Aorta (tissue), 5 donors: ENCODE measurements at regions not wholly inside any gene's neighbourhood (a gene's known extent, or its start where the extent isn't known, plus 50 kb on each side); places are given as distances from the start of the nearest gene placed in this dataset.

ENCODE experiments used
- ATAC-seq: fragments of 200-7000 bp; cut with Tn5 transposase; one replicate; pipeline ENCODE4 v1.9.1; 2022; ENCODE audit warnings: moderate library complexity; ENCODE audit not compliant: low FRiP score
- DNase-seq, 2 donors: peaks; one replicate each; pipeline ENCODE4 v3.0.0-alpha.2; 2020
- H3K27ac ChIP-seq, 2 donors: one replicate each; pipeline ENCODE4 v1.5.1; 2013; ENCODE audit warnings: low read length in 2 of 2, mild to moderate bottlenecking in 2 of 2, moderate library complexity in 2 of 2, control low read depth in 1 of 2, inconsistent platforms in 1 of 2, low read depth in 1 of 2
- H3K27me3 ChIP-seq, 2 donors: one replicate each; pipeline ENCODE4 v1.6.1; 2013; ENCODE audit warnings: control low read depth in 1 of 2, low read length in 1 of 2, mild to moderate bottlenecking in 1 of 2, moderate library complexity in 1 of 2; ENCODE audit not compliant: insufficient read depth in 2 of 2, control insufficient read depth in 1 of 2
- H3K36me3 ChIP-seq, 2 donors: one replicate each; pipeline ENCODE4 v1.6.1; 2013; ENCODE audit warnings: control low read depth in 1 of 2, low read length in 1 of 2, mild to moderate bottlenecking in 1 of 2; ENCODE audit not compliant: insufficient read depth in 2 of 2, control insufficient read depth in 1 of 2
- H3K4me1 ChIP-seq, 2 donors: one replicate each; pipeline ENCODE4 v1.6.1; 2013; ENCODE audit warnings: low read length in 2 of 2, control low read depth in 1 of 2, mild to moderate bottlenecking in 1 of 2, moderate library complexity in 1 of 2; ENCODE audit not compliant: insufficient read depth in 2 of 2, control insufficient read depth in 1 of 2
- H3K4me3 ChIP-seq, 2 donors: one replicate each; pipeline ENCODE4 v1.5.1; 2013; ENCODE audit warnings: low read length in 2 of 2, control low read depth in 1 of 2, mild to moderate bottlenecking in 1 of 2
- H3K9me3 ChIP-seq: one replicate; pipeline ENCODE4 v1.6.1; 2013; ENCODE audit warnings: mild to moderate bottlenecking, low read length; ENCODE audit not compliant: control insufficient read depth
- WGBS, 2 donors: extraction: QIAGEN DNeasy Blood & Tissue Kit; methylation state at CpG; one replicate each; pipeline ENCODE4 v1.1.7; 2013; 5-methylcytosine and 5-hydroxymethylcytosine counted together
- intact Hi-C, 2 donors: fragments of 100-400 bp; cut with DNase I; formaldehyde crosslinking; loops; one replicate each; pipeline versions ENCODE4 v1.14.2 to v1.15.0; 2022
- donor health status: healthy with polysubstance abuse.
- donor health status: Bipolar disorder and iron deficiency.
- donor health status: DM: no; HTN: no; CAD: no.
- donor health status: DM: no; HTN: no; CAD: no.
- donor health status: DM: yes; HTN: yes; CAD: no.

DNA sequence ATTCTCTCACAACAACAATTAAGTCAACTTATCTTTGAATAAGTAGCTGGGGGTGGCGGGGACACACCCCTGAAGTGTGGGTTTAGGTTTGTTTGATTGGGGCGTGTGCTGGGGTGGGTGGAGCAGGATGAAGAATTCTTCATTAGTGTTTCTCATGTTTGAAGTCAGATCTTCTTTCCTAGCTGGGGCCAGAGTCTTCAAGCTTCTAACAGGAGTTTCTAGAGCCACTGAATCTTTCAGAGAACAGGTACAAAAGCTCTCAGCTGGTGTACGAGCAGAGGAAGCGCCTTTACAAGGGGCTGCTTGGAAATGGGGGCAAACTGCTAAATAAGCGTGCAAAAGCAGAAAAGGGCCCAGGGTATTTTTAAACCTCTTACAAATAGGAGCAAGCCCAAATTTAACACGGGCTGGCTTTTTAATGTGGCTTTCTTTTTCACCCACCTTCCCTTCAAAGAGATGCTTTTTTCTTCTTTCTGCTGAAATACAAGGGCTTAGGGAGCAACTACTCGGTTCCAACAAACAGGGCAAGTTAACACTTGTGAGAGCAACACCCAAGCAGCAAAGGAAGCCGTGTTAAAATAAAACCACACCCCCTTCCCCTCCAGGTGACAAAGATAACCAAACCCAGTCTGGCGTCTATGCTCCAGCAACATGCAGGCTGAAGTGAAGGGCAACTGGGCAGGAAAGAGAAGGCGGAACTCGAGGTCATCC, 86.9 kb upstream of the RASGRP1 start:
- Histone ChIP-seq H3K4me3 (no peak overlapping the region), H3K27ac (no peak overlapping the region), H3K9me3 (no peaks in the 10 kb centered on the region), H3K36me3 (no peaks in the 10 kb centered on the region), H3K27me3 (no peaks in the 10 kb centered on the region), H3K4me1 (no peaks in the 10 kb centered on the region)
- 67 to 70% methylated on average over 11 of the region's 11 CpGs for WGBS, 2 donors
- DNase-seq: no peak
- intact Hi-C loops: no loop called here
- no peak for ATAC-seq

DNA sequence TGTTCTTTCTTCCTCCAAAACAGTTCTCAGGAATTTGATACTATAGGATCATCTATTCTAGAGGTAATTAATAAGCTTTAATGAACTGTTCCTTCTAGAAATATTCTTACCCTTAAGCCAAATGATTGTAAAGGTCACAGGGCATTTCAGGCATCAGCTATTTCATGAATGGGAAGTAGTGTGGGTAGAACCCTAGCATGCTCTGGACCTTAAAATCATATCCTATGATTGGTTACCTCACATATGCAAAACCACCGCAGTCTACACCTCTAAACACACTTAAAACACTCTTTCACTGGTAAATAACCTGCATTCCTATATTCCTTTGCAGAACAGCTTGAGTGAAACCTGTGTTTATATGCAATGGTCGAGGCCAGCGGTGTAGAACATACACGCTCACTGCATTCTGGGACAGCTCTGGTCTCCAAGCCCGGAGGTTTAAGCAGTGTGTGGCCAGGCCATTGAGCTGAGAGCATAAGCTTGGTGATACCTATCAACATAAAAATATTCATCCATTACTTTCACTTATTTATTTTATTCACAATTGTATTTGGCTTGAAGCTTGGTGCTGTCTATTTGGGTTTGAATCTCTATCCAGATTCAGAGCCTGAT, 87.7 kb upstream of the RASGRP1 start:
- H3K9me3 ChIP-seq: no peaks in the 10 kb centered on the region
- H3K4me1 ChIP-seq: no peaks in the 10 kb centered on the region
- H3K36me3 ChIP-seq: no peaks in the 10 kb centered on the region
- H3K27me3 ChIP-seq: no peaks in the 10 kb centered on the region
- 94 to 97% methylated on average over 5 of the region's 5 CpGs for WGBS, 2 donors
- intact Hi-C loops: no loop called here
- H3K4me3 ChIP-seq: no peak overlapping the region
- DNase-seq (no peak), ATAC-seq (no peak)
- H3K27ac ChIP-seq: no peak overlapping the region

DNA sequence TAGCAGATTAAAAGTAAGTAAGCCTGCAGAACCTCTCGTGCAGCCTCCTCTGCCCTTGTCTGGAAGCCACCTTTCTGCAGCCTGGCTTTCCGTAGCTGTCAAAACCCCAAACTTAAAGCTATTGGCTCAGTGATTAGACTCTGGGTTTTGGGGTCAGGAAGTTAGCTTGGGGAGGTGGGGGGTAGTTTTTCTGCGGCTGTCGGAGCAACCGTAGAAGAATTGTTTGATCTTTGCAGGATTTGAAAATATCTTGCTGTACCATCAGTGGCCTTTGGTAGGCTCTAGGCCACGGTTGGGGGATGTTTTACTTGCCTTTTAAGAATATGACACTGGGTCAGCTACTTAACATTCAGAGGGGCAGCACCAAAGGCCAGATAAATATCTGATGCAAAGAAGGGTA, 88.4 kb upstream of the RASGRP1 start:
- intact Hi-C loops: no loop called here
- whole genome bisulfite sequencing, 2 donors: 80 to 82% methylated on average over 6 of the region's 6 CpGs
- no peak for ATAC-seq
- no peak overlapping the region for H3K27ac ChIP-seq
- H3K36me3 ChIP-seq: no peaks in the 10 kb centered on the region
- no peak overlapping the region for H3K4me3 ChIP-seq
- no peak for DNase-seq
- no peaks in the 10 kb centered on the region for H3K9me3 ChIP-seq
- no peaks in the 10 kb centered on the region for H3K27me3 ChIP-seq
- H3K4me1 ChIP-seq: no peaks in the 10 kb centered on the region

DNA sequence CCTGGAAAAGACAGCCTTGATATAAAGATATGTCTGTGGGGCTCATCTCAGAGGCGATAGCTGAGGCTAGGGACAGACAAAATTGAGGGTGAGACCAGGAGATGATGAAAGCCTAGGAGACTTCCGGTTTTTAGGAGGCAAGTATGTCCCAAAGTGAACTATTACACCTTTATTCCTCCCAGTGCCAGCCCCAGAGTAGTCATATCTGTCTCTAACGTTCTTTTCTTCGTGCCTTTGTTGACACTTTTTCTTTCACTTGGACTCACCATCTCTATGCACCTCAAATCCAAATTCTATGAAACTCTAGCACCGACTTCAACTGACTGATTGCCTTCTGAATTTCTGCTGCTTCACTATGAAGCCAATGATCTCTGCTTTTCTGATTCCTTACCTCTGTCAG, 93.8 kb upstream of the RASGRP1 start:
- no peaks in the 10 kb centered on the region for H3K4me1 ChIP-seq
- ATAC-seq (no peak), DNase-seq (no peak)
- H3K9me3 ChIP-seq: no peaks in the 10 kb centered on the region
- no peaks in the 10 kb centered on the region for H3K27me3 ChIP-seq
- H3K36me3 ChIP-seq: no peaks in the 10 kb centered on the region
- H3K27ac ChIP-seq: no peak overlapping the region
- intact Hi-C loops: no loop called here
- H3K4me3 ChIP-seq: no peak overlapping the region
- WGBS, 2 donors: 78 to 85% methylated on average over 5 of the region's 5 CpGs

DNA sequence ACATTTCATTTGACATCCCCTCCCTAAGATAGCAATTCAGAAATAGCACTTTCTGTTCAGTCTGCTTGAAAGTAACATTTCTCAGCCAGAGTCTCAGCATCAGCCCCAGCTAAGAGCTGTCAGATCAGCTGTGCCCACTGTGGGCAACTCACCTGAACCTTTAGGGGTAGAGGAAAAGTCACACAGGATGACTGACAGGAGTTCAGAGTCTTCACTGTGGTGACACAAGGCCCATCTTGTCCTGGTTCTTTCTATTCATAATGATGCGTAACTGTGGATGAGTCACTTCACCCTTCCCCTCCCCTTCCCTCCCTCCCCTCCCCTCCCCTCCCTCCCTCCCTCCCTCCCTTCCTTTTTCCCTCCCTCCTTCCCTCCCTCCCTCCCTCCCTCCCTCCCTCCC, 96.1 kb upstream of the RASGRP1 start:
- no peaks in the 10 kb centered on the region for H3K36me3 ChIP-seq
- H3K4me1 ChIP-seq: no peaks in the 10 kb centered on the region
- DNase-seq (no peak), ATAC-seq (no peak)
- H3K27me3 ChIP-seq: no peaks in the 10 kb centered on the region
- H3K9me3 ChIP-seq: no peaks in the 10 kb centered on the region
- H3K27ac ChIP-seq: no peak overlapping the region
- intact Hi-C loops: no loop called here
- 75 to 78% methylated on average over 1 of the region's 1 CpG for WGBS, 2 donors
- H3K4me3 ChIP-seq: no peak overlapping the region

DNA sequence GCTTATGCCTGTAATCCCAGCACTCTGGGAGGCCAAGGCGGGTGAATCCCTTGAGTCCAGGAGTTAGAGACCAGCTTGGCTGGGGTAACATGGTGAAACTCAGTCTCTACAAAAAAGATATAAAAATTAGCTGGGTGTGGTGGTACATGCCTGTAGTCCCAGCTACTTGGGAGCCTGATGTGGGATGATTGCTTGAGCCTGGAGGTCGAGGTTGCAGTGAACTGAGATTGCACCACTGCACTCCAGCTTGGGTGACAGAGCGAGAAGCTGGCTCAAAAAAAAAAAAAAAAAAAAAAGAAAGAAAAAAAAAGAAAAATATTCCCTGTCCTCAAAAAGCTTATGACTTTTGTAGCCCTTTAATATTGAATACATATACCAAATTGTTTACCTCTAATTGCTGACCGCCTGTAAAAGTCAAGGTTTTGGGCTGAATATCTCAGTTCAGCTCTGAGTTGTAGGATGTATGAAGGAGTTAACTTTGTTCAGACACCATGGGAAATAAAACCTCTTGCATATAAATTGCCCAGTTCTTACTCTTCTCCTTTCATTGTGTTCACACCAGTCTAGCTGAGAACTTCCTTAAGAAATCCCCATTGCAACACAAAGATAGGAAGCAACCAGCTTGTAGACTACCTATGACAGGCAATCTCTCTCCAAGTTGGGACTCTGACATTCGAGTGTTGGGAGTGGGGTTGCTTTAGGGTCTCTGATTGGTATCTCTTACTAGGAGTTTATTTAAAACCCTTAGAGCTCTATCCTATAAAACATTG, 97.6 kb upstream of the RASGRP1 start:
- DNase-seq: no peak
- Histone ChIP-seq H3K4me3 (no peak overlapping the region), H3K4me1 (no peaks in the 10 kb centered on the region), H3K36me3 (no peaks in the 10 kb centered on the region), H3K27me3 (no peaks in the 10 kb centered on the region), H3K9me3 (no peaks in the 10 kb centered on the region), H3K27ac (no peak overlapping the region)
- 86 to 90% methylated on average over 5 of the region's 5 CpGs for WGBS, 2 donors
- intact Hi-C loops: no loop called here
- no peak for ATAC-seq

DNA sequence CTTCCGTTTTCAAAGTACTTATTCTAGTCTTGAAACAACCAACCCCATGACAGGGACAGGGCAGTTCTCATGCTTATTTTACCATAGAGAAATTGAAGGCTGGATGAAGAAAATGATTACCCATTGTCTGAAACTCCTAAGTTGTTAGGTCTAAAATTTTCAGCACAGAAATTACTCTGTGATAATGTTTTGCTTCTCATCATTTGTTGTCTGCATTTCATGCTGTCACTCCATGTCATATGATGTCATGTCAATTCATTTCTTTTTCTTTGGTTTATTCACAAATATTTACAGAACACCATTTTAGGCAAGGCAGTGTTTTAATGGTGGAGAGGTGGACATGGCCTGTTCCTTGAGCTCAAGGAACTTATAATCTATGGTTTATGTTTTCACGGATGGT, 98.2 kb upstream of the RASGRP1 start:
- ATAC-seq: no peak
- intact Hi-C loops: no loop called here
- Histone ChIP-seq H3K4me1 (no peaks in the 10 kb centered on the region), H3K36me3 (no peaks in the 10 kb centered on the region), H3K27me3 (no peaks in the 10 kb centered on the region), H3K4me3 (no peak overlapping the region), H3K27ac (no peak overlapping the region), H3K9me3 (no peaks in the 10 kb centered on the region)
- 91 to 96% methylated on average over 2 of the region's 2 CpGs for WGBS, 2 donors
- no peak for DNase-seq

DNA sequence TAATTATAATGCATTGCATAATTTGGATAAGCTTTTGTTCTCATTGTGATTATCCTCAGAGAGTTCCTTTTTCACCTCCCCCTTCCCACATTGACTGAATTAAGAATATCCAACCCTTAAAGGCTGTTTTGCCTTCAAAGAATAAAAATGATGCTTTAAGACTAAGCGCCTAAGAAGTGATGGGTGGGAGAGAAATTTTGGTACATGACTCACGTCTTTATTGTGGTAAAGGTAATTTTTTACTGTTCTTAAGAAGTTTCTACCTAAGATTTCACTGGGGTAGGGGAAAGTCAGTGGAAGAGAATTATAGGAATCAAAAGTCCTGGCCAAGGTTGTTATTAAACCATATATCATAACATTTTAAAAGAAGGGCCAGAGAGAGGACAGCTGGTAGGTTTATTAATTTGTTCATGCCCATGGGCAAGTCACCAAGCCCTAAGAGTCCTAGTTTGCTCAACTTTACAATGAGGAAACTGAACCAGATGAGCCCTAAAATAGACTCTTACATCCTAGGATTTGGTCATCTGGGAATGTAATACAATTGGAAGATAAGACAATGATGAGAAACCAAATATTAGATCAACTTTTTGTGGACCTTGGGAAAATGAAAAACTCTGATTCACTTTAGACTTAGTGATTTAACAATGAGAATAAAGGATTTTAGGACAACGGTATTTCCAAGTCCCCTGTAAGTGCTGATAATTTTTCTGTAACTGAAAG, 101.1 kb upstream of the RASGRP1 start:
- Histone ChIP-seq H3K9me3 (no peaks in the 10 kb centered on the region), H3K4me1 (no peaks in the 10 kb centered on the region), H3K36me3 (no peaks in the 10 kb centered on the region), H3K27me3 (peaks cover 0 to 2% of the 10 kb centered on the region in 2 donors), H3K4me3 (no peak overlapping the region), H3K27ac (no peak overlapping the region)
- WGBS, 2 donors: 88 to 92% methylated on average over 3 of the region's 3 CpGs
- no peak for ATAC-seq
- intact Hi-C loops: no loop called here
- DNase-seq: no peak
